CD4-positive, CD25-positive, alpha-beta regulatory T cell (primary cell): ENCODE measurements at regions not wholly inside any gene's neighbourhood (a gene's known extent, or its start where the extent isn't known, plus 50 kb on each side); places are given as distances from the start of the nearest gene placed in this dataset.
A peak's percentile ranks its signal among the peaks of the same experiment; 100 is the strongest.

ENCODE experiments used
- ATAC-seq, 2 donors: fragments of 150-1000 bp; cut with Tn5 transposase; one replicate each; pipeline ENCODE4 v1.10.0; 2021; ENCODE audit warnings: low read depth in 2 of 2, moderate number of reproducible peaks in 2 of 2, moderate library complexity in 1 of 2
- DNase-seq, 3 donors: peaks; one replicate each; pipeline versions ENCODE4 v3.0.0 to v3.0.0-alpha.2; 2012 to 2022; ENCODE audit warnings: mixed read lengths in 1 of 3
- H3K27ac ChIP-seq: one replicate; pipeline ENCODE4 v1.7.0; 2013; ENCODE audit warnings: mild to moderate bottlenecking, low read length; ENCODE audit not compliant: insufficient read depth, poor library complexity, severe bottlenecking
- H3K27me3 ChIP-seq: one replicate; pipeline ENCODE4 v1.7.0; 2013; ENCODE audit warnings: low read length; ENCODE audit not compliant: control insufficient read depth, insufficient read depth
- H3K36me3 ChIP-seq: one replicate; pipeline ENCODE4 v1.7.0; 2013; ENCODE audit warnings: mild to moderate bottlenecking, low read length, moderate library complexity; ENCODE audit not compliant: control insufficient read depth, insufficient read depth
- H3K4me1 ChIP-seq: 2 replicates; pipeline ENCODE4 v1.7.0; 2013; ENCODE audit warnings: mild to moderate bottlenecking, low read length; ENCODE audit not compliant: insufficient read depth, control insufficient read depth, poor library complexity, severe bottlenecking
- H3K4me3 ChIP-seq: one replicate; pipeline ENCODE4 v1.7.0; 2013; ENCODE audit warnings: low read depth, mild to moderate bottlenecking, low read length, moderate library complexity
- H3K9me3 ChIP-seq, 2 experiments: 1 replicate in 1 of 2; 2 replicates in 1 of 2; pipeline ENCODE4 v1.7.0; 2013; ENCODE audit warnings: low read length in 2 of 2, mild to moderate bottlenecking in 1 of 2, moderate library complexity in 1 of 2; ENCODE audit not compliant: control insufficient read depth in 2 of 2
- H3K27ac Mint-ChIP-seq, 3 donors: one replicate each; pipeline ENCODE4 v1.8.0; 2020 to 2022; ENCODE audit warnings: mild to moderate bottlenecking in 3 of 3, mixed read lengths in 3 of 3, moderate library complexity in 2 of 3
- H3K27me3 Mint-ChIP-seq: one replicate; pipeline ENCODE4 v1.8.0; 2022; ENCODE audit warnings: mild to moderate bottlenecking, mixed read lengths
- H3K36me3 Mint-ChIP-seq: one replicate; pipeline ENCODE4 v1.8.0; 2020; ENCODE audit warnings: mixed read lengths
- H3K4me1 Mint-ChIP-seq, 4 donors: one replicate each; pipeline ENCODE4 v1.8.0; 2020 to 2022; ENCODE audit warnings: mixed read lengths in 4 of 4, mild to moderate bottlenecking in 1 of 4
- H3K4me3 Mint-ChIP-seq, 4 donors: one replicate each; pipeline ENCODE4 v1.8.0; 2020 to 2022; ENCODE audit warnings: mild to moderate bottlenecking in 4 of 4, mixed read lengths in 4 of 4, moderate library complexity in 3 of 4
- H3K9me3 Mint-ChIP-seq, 7 donors: one replicate each; pipeline ENCODE4 v1.8.0; 2020 to 2022; ENCODE audit warnings: mixed read lengths in 7 of 7, mild to moderate bottlenecking in 3 of 7, moderate library complexity in 2 of 7

GRCh38 chr15:53074221-53074620 lies 284.1 kb upstream of the ONECUT1 start:
- Mint-ChIP-seq H3K27ac (no peak overlapping the region), H3K4me3 (no peak overlapping the region), H3K4me1 (no peaks in the 10 kb centered on the region), H3K36me3 (no peaks in the 10 kb centered on the region), H3K9me3 (peaks cover 0 to 2% (median 0%) of the 10 kb centered on the region in 7 donors), H3K27me3 (no peaks in the 10 kb centered on the region)
- Histone ChIP-seq H3K4me3 (no peak overlapping the region), H3K9me3 (no peaks in the 10 kb centered on the region), H3K36me3 (no peaks in the 10 kb centered on the region), H3K27me3 (no peaks in the 10 kb centered on the region), H3K4me1 (no peaks in the 10 kb centered on the region), H3K27ac (no peak overlapping the region)
- DNase-seq: no peak
- no peak for ATAC-seq

DNA sequence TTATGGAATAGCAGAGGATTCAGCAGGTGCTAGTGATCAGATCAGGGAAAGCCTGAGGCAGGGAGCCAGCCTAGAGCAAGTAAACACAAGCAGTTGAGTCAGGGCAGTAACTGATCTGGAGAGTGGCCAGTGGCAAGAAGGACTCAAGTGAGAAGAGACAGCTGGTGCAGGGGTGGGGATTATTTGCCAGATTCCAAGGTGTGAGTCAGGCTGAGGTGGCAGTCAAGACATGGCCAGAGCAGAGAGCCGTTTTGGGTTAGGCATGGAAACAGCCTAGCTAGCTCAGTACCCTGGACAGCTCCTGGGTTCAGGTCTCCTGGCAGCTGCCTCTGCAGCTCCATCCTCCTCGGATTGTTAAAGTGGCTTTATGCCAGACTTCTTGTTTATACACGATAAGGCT lies 281.9 kb upstream of the ONECUT1 start:
- no peak overlapping the region for H3K4me3 ChIP-seq
- Mint-ChIP-seq H3K9me3 (no peaks in the 10 kb centered on the region), H3K4me3 (no peak overlapping the region), H3K27ac (no peak overlapping the region), H3K36me3 (no peaks in the 10 kb centered on the region), H3K4me1 (no peaks in the 10 kb centered on the region), H3K27me3 (no peaks in the 10 kb centered on the region)
- DNase-seq (peak in 1 of 3 donors; percentile 4), ATAC-seq (no peak)
- H3K27me3 ChIP-seq: no peaks in the 10 kb centered on the region
- no peaks in the 10 kb centered on the region for H3K4me1 ChIP-seq
- no peak overlapping the region for H3K27ac ChIP-seq
- H3K36me3 ChIP-seq: no peaks in the 10 kb centered on the region
- no peaks in the 10 kb centered on the region for H3K9me3 ChIP-seq

DNA sequence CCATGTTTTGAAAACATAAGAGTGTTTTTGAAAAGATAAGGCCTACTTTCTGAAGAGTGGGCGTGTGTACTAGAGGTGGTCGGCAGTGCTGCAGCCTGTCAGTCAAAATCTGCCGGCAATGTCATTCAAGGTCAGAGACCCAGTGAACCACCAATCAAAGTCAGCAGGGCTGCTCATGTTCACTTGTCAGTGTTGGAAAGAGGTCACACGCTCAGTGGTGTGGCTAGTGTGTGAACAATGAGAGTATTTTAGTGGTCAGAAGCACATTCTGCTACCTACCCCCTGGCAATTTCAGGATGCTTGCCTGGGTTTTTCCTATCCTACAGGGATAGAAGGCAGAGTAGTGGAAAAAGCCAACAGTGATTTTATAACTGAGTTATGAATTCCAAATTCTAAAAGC lies 278.5 kb upstream of the ONECUT1 start:
- peaks cover 0 to 2% (median 0%) of the 10 kb centered on the region in 7 donors for H3K9me3 Mint-ChIP-seq

DNA sequence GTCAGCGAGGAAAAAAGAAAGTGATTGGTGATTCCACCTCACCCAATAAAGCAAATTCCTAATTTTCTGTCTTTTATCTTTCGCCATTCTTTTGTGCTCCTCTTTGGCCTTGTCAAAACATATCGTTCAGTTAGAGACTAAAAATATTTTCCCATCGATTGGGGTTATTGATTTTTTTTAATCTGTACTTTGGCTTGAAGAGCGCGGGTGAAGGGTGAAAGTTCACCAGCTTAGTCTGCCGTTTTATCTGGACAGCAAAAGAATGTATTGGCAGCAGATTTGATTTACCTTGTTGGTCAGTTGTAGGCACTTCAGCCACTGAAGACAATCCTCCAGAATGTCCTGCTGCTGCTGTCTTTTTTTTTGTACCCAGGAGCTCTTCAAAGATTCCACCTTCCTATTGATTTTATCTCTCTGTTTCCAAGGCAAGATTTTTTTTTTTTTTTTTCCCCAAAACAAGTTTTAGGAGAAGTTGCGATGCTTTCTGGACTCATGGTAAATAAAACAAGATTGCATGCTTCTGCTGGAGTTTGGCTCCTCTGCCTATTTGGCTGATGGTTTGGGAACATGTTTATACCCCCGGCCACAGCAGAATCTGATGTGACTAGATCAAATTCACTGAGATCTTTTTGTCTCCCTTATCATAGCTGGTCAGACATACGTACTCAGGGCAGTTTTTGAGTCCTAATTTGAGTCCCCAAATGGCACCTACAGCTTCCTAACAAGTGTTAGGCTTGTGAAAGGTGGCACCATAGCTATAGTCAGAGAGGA lies 269.3 kb upstream of the ONECUT1 start:
- Histone ChIP-seq H3K36me3 (no peaks in the 10 kb centered on the region), H3K9me3 (no peaks in the 10 kb centered on the region), H3K4me1 (no peaks in the 10 kb centered on the region), H3K4me3 (no peak overlapping the region), H3K27me3 (no peaks in the 10 kb centered on the region), H3K27ac (no peak overlapping the region)
- no peak for DNase-seq
- H3K27ac Mint-ChIP-seq: no peak overlapping the region
- ATAC-seq: no peak
- no peaks in the 10 kb centered on the region for H3K27me3 Mint-ChIP-seq
- H3K36me3 Mint-ChIP-seq: no peaks in the 10 kb centered on the region
- no peak overlapping the region for H3K4me3 Mint-ChIP-seq
- H3K4me1 Mint-ChIP-seq: no peaks in the 10 kb centered on the region
- peaks cover 0 to 8% (median 2%) of the 10 kb centered on the region in 7 donors for H3K9me3 Mint-ChIP-seq

More for the DNA sequence above, 278.5 kb upstream of the ONECUT1 start:
- no peaks in the 10 kb centered on the region for H3K4me1 ChIP-seq
- no peaks in the 10 kb centered on the region for H3K27me3 ChIP-seq
- Mint-ChIP-seq H3K27me3 (no peaks in the 10 kb centered on the region), H3K4me1 (no peaks in the 10 kb centered on the region), H3K27ac (no peak overlapping the region), H3K4me3 (no peak overlapping the region), H3K36me3 (no peaks in the 10 kb centered on the region)
- H3K27ac ChIP-seq: no peak overlapping the region
- H3K36me3 ChIP-seq: no peaks in the 10 kb centered on the region
- H3K9me3 ChIP-seq: no peaks in the 10 kb centered on the region
- H3K4me3 ChIP-seq: no peak overlapping the region
- no peak for DNase-seq
- ATAC-seq: no peak

GRCh38 chr15:53046153-53046790 lies 256.1 kb upstream of the ONECUT1 start:
- H3K4me1 Mint-ChIP-seq: no peaks in the 10 kb centered on the region
- Histone ChIP-seq H3K9me3 (peaks cover 2 to 8% of the 10 kb centered on the region in 2 experiments), H3K4me1 (no peaks in the 10 kb centered on the region), H3K4me3 (no peak overlapping the region), H3K27me3 (peaks cover 3% of the 10 kb centered on the region), H3K27ac (no peak overlapping the region), H3K36me3 (no peaks in the 10 kb centered on the region)
- no peak overlapping the region for H3K27ac Mint-ChIP-seq
- ATAC-seq: no peak
- peaks cover 1 to 20% (median 12%) of the 10 kb centered on the region in 7 donors for H3K9me3 Mint-ChIP-seq
- DNase-seq: no peak
- H3K27me3 Mint-ChIP-seq: peaks cover 5% of the 10 kb centered on the region
- no peak overlapping the region for H3K4me3 Mint-ChIP-seq
- no peaks in the 10 kb centered on the region for H3K36me3 Mint-ChIP-seq

- H3K27me3 ChIP-seq: peaks cover 2% of the 10 kb centered on the region
- Mint-ChIP-seq H3K9me3 (peaks cover 0 to 8% (median 0%) of the 10 kb centered on the region in 7 donors), H3K27ac (no peak overlapping the region), H3K4me3 (no peak overlapping the region), H3K36me3 (no peaks in the 10 kb centered on the region), H3K4me1 (no peaks in the 10 kb centered on the region), H3K27me3 (peaks cover 5% of the 10 kb centered on the region)
- H3K27ac ChIP-seq: no peak overlapping the region
- H3K9me3 ChIP-seq: no peaks in the 10 kb centered on the region
- H3K36me3 ChIP-seq: no peaks in the 10 kb centered on the region
- DNase-seq: no peak
- no peak for ATAC-seq
- H3K4me3 ChIP-seq: no peak overlapping the region
- no peaks in the 10 kb centered on the region for H3K4me1 ChIP-seq
These were observed 248.5 kb upstream of the ONECUT1 start for GRCh38 chr15:53038655-53038941.

DNA sequence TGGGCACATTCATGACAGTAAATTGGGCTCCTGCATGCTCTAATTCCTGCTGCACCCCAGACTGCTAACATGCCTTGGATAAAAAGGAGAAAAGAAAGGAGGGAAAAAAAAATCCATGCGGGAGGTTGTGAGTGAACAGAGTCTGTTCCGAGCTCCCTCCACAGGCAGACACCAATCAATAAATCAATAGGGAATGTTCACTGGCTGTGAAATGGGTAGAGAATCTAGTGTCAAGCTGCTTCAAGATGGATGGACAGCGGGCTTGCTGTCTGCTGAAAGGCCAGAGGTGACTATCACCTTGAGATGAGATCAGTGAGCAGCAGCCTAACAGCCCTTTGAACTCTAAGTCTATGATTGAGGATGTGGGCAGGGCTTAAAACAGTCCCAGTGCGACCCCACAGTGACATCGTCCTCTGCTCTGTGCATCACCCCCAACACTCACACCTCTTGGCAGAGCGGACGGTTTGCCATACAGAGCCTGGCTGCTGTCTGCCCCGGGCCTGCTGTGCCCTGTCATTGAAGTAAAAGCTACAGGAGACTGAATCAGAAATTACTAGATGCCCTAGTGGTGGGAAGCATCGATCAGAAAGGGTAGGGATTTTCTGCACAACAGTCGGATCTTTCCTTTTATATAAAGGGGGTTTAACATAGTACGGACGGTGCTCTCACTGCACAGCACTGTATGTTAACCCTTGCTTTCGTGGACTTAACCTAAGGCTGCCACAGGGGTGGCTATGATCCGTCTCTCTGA lies 247.9 kb upstream of the ONECUT1 start:
- H3K9me3 Mint-ChIP-seq: peaks cover 0 to 6% (median 0%) of the 10 kb centered on the region in 7 donors
- ATAC-seq: no peak
- peaks cover 4% of the 10 kb centered on the region for H3K27me3 Mint-ChIP-seq
- no peak overlapping the region for H3K4me3 Mint-ChIP-seq
- H3K27me3 ChIP-seq: peaks cover 2% of the 10 kb centered on the region
- DNase-seq: no peak
- no peaks in the 10 kb centered on the region for H3K4me1 ChIP-seq
- H3K9me3 ChIP-seq: no peaks in the 10 kb centered on the region
- no peaks in the 10 kb centered on the region for H3K4me1 Mint-ChIP-seq
- H3K36me3 Mint-ChIP-seq: no peaks in the 10 kb centered on the region
- H3K27ac ChIP-seq: no peak overlapping the region
- no peak overlapping the region for H3K27ac Mint-ChIP-seq
- H3K4me3 ChIP-seq: no peak overlapping the region
- no peaks in the 10 kb centered on the region for H3K36me3 ChIP-seq
